HG03439 (cell line): ENCODE measurements at regions not wholly inside any gene's neighbourhood (a gene's known extent, or its start where the extent isn't known, plus 50 kb on each side); places are given as distances from the start of the nearest gene placed in this dataset.

Experiments
- ATAC-seq: cut with Tn5 transposase; IDR thresholded peaks from one replicate; pipeline ENCODE4 v1.9.1; 2021; ENCODE audit warnings: mild to moderate bottlenecking, moderate library complexity; ENCODE audit not compliant: unreplicated experiment

DNA sequence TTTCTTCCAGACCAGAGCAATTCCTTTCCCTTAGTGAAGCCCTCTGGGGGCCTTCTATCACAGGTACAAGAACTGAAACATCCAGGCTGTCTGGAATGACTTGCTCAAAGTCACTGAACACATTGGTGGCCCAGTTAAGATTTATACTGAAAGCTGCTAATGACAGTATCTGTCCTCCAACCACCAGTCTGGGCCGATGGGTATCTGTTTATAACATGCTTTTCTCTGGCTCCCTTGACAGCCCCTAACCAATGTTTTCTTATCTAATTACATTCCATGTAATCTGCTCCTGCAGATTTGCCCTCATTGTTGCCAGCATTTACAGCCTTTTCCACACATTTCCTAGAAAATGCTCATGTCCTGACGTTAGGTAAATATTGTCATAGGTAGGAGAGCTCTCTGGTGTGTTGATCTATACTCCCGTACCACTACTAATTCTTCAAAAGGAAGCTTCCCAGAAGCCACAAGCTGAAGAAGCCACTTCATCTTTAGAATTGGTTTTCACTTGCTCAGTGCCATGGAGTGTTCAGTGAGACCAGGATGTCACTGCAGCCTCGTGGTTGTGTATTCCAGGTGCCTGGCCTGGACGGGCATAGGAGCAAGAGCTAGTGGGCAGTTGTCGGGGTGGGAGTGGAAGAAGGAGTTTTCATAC lies 163.9 kb downstream of the TSEN15 start:
- no peak for ATAC-seq

DNA sequence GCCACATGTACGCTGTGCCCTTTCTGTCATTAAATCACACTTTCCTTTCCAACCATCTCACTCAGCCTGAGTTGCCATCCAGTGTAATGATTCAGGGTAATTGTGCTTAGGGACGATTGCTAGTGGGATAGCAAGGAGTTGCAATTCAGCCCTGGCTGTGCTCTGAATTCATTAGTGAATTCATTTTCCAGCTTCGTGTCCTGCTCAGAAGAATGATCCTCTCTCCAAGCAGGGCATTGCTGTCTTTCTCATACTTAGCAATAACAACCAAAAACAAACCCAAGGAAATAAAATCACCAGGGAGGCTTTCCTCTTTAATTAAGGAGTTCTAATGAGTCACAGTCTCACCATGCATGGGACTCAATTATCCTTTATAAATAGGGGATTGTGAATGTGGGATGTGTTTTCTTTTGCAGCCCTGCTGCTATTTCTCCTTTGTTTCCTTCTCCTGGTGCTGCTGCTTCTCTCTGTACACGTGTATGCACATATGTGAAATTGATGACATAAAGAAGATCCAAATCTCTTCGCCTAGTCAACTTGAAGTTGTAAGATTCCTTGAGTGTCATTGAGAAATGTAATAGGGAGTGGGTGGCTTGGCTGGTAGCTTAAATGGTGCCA lies 167.0 kb downstream of the TSEN15 start:
- no peak for ATAC-seq

DNA sequence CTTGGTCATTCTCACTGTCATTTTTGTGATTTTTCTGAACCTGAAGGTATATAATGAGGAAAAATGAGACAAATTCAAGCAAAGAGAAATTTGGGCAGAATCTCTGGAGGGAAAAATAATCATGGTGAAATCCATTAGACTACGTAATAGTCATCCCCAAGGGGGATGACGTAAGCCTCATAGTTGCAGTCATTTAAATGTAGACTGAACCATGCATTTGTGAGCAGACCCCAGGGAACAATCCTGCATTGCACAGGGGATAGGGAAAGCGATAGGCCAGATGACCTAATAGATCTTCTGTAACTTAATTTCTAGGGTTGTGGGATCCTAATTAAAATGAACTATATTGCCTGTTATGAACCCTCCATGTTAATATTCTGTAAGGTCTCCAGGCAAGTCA lies 167.4 kb upstream of the C1orf21 start:
- ATAC-seq: no peak

DNA sequence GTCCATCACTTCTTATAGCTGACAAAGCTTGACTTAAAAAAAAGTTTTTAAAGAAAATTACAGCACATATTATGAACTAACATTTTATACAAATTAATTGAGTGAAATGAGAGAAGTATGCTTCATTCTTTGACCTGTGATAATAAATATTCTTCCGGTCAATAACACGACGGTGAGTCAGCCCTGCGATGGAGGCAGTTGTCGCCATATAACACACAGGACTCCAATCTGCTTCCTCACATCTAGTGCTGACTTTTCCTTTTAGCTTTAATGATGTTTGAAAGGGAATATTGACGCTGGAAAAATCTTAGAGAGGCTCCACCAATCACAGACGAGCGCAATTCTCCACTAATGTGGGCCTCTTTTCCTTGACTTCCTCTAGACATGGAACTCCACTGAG lies 166.9 kb upstream of the C1orf21 start:
- no peak for ATAC-seq

DNA sequence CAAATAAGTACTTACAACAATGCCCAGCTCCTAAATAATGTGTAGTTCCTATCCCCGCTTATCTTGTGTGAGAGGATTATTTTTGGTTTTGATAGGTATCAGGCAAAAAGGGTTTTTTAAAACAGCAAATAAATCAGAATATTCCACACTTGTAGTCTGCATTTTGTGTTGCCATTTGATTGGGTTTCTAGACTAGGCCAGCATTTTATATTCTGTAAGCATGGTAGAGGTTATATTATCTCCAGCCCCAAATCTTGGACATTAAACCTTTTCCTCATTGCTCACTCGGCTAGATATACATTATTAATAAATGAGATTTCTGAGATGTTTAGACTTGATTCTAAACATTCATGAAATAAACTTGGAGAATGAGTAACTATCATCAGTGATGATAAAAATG lies 165.7 kb upstream of the C1orf21 start:
- ATAC-seq: no peak

DNA sequence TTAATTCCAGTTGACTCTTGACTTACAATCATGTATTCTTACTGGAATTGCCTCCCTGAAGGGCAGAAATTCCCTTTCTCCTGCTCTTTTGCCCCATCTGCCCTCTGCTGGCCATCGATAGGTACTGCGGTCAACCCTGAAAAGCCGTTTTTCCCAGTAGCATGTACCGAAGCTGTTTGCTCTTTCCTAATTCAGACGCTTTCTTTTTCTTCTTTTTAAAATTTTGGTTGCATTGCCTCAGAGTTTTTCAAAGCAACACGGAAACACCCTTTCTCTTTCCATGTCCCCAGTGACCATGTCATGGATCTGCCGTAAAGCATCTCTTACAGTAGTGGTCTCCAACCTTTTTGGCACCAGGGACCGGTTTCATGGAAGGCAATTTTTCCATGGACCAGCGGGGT lies 164.2 kb upstream of the C1orf21 start:
- no peak for ATAC-seq

DNA sequence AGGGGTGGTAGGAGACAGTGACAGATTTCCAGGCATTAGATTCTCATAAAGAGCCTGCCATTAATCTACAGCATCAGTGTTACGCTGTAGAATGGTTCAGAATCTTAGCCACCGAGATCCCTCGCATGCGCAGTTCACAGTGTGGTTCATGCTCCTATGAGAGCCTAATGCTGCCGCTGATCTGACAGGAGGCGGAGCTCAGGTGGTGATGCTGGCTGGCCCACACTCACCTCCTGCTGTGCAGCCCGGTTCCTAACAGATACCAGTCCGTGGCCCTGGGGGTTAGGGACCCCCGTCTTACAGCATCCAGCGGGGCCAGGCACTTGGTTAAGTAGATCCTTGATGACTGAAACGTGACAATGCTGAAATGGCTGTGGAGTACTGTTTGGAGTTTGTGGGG lies 163.6 kb upstream of the C1orf21 start:
- no peak for ATAC-seq

DNA sequence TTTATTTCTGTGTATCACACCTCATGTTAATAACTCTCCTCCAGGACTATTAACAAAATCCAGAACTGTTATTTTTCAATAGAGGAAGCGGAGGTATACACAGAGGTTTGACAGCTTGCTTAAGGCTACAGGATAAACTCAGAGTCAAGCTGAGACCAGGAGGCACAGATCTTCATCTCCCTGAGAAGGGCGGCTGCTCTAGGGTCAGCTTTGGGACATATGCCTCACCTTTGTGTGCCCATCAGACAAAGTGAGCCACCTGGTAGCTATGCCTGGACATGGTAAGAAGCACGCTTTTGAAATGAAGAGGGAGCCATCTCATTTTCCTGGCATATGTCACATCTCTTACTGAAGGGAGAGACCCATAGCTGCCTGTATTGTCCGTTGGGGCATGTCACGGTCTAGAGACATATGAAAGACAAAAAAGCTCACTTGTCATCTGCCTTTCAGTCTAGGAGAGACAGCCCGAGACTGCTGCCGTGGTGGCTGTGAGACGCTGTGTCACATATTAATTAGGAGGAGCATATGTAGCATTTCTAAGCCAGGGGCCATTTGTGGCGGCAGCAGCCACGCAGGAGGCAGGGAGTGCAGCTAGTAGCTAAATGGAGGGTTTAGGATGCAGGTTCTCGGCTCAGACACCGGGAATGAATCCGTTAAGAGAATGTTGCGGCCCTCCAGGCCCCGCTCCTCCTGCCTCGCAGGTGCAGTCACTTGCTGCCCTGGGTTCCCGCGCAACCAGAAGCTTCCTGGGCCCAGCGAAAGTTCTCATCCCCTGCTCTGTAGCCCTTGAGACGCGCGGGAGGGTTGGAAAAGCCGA lies 161.3 kb upstream of the C1orf21 start:
- no peak for ATAC-seq

DNA sequence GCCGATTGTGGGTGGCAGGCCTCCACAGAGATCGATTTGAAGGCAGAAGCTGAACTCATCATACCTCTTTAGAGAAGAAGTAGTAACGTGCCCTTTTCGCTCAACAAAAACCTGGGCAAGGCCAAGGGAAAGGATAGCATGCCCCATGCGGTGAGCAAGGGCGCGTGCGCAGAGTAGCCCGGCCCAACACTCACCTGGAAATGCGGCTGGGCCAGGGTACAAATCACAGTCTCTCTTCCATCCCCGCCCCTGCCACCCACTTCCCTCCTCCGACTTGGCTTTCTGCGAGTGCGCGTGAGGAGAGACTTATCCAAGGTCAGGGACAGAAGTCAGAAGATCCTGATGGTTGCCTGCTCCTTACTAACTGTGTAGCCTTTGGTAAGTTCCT lies 160.7 kb upstream of the C1orf21 start:
- no peak for ATAC-seq

DNA sequence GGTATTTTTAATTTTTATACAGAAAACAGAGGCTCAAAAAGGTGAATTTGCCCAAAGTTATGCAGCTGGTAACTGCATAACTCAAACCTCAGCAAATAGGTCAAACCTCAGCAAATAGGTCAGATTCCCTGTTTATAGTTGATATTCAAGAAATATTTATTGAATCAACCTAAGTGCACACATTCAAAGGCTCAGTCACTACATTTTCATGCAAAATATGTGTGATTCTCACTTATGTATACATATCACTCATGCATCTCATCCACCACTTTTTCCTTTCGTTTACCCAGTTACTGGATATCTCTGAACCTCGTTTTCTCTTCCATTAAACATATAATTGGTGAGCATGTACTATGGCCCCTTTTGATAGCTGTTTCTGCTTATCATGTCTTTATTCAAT lies 158.3 kb upstream of the C1orf21 start:
- no peak for ATAC-seq

DNA sequence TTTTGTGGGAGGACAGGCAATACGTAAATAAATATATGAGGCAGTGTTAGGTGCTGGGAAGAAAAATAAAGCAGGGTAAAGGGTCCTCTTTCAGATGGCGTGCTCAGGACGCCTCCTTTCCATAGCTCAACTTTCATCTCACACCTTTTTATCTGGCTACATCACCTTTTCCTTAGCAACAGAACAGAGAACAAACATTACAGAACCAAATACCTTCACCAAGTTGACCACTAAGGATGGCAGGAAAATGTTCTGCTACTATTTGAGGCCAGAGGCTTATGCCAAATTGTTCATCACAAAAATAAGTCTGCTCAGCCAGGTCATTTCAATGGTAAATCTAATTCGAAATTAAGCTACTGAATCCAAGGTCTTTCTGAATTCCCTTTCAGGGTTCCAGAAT lies 149.2 kb upstream of the C1orf21 start:
- ATAC-seq: no peak

DNA sequence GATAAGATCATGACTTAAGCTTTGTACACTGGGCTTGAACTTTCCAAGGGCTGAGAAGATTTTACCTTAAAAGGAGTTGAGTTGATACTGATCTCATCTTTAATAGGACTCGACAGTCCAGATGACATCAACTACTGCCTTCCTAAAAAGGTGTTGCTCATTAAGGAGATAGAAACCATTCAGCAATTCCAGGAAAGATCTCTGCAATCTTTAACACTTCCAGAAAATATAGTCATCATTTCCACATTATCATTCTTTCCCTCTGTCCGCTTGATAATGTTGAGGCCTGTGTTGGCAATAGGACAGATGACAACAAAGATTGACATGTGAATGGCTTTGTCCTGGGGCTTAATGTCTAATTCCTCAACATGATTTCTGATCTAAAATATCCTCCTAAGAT lies 145.4 kb upstream of the C1orf21 start:
- no peak for ATAC-seq

DNA sequence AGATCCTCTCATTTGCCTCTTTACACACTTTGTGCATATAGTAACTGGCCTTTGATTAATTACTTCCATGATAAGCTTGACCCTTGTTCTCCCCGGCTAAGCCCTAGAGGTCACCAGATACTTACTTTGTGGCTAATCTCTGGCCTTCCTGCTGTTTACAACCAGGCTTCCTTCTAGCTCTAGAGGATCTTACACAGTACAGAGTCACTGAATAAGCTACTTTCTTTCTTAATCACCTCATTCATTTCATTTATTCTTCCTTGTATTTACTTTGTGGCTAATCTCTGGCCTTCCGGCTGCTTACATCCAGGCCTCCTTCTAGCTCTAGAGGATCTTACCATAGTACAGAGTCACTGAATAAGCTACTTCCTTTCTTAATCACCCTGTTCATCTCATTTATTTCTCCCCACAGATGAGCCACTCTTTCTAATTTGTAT lies 144.3 kb upstream of the C1orf21 start:
- ATAC-seq: no peak

DNA sequence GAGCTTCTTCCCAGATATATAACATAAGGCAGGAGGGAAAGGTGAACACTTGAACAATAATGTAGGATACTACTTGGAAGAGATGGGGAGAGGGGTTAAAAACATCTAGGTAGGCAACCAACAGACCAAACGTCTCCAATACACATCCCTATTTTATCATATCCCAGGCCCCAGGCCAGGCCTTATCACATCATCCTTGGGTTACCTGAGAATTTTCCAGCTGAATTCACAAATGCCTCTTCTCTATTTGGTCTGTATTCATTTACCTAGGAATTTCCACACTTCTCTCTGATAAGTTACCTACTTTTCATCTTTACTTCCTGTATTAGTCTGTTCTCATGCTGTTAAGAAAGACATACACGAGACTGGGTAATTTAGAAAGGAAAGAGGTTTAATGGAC lies 141.9 kb upstream of the C1orf21 start:
- no peak for ATAC-seq

DNA sequence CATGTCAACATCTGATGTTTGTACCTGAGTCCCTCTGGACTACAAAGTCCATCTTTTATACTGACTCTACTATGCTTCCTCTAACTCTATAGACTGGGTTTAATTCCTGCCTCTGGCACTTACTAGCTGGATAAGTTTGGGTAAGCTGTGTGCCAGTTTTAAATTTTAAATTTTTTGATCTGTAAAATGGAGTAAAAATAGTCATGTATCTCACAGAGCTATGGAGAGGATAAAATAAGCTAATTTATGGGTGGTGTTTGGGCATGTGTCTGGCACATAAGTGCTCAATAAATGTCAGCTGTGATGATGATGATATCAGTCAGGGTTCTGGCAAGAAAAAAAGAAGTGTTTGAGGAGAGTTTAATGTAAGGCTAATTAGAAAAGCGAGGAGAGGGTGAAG lies 139.2 kb upstream of the C1orf21 start:
- no peak for ATAC-seq

DNA sequence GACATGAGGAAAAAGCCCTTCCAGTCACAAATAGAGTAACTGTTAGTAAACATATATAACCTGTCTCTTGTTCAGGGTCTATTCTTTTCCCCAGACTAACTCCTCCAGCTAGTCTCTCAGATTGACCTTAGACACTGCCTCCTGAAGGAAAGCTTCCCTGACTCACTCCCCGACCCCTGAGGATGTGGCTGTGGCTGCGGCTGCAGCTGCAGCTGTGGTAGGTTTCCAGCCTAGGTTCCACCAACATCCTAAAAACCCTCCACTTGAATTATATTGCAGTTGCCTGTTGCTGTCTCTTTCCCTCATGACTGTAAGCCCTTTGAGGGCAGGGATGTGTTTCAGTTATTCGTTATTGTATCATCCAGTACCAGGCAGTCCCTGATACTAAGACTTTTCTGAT lies 132.9 kb upstream of the C1orf21 start:
- ATAC-seq: no peak

DNA sequence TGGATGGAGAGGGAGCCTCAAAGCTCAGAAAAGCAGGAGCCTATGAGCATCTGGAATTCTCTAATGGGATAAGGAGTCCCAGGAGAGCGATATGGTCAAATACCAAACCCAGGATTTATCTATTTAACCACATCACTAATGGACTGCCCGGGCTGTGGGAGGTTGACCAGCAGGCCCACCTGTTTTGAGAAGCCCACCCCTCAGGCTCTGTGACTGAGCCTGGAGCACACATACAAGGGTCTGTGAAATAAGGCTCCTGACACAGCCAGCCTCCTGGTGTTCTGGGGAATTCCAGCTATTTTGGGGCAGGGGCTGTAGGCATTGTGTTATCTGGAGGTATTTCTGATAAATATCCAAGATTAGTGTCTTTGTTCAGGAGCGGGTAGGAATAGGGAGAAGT lies 132.0 kb upstream of the C1orf21 start:
- no peak for ATAC-seq

DNA sequence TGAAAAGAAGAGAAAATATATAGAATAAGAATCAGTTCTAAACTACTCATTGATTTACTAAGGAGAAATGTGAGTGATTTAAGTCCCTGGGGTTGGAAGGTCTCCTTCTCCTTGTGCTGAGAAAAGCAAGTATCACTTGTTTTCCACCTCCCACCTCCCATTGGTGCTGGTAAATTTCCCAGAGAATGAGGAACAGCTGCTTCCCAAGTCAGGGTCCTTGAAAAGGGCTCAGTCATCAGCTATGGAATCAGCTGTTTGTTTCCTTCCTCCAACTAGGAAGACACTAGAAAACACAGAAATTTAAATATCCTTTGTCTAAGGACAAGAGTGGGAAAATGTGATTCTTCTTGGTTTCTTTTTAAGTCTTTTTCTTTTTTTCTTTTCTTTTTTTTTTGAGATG lies 131.3 kb upstream of the C1orf21 start:
- ATAC-seq: no peak

DNA sequence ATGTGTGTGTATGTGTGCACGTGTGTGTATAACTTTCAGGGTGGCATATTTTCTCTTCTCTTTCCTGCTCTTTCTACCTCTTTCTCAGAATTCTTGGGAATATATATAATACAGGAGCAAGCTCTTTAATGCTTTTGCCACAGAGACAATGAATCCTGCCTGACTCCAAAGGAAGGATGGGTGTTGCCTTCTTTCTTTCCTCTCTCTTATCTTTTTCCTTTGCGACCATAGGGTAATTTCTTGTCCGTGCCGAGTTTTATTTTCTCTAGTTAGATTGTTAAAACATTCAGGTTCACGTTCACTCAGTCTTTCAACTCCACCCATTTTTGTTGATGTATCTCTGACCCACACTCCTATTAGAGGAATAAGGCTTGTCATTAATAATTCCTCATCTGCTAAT lies 129.0 kb upstream of the C1orf21 start:
- no peak for ATAC-seq

DNA sequence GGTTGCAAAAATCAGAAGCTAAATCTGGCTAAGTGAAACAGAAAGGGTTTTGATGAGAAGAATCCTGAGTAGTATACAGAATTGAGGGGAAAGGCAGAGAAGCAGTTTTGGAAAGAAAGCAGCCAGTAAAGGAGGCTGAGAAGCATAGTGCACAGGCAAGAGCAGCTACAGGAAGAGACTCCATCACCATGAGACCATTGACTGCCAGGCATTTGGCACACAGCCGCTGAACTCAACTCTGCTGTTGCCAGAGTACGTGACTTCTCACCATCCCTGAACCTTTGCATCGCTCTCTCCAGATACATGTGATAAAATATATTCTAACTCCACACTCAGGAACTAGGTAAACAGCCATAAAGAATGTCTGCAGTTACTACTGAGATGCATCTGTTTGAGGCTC lies 128.3 kb upstream of the C1orf21 start:
- no peak for ATAC-seq

DNA sequence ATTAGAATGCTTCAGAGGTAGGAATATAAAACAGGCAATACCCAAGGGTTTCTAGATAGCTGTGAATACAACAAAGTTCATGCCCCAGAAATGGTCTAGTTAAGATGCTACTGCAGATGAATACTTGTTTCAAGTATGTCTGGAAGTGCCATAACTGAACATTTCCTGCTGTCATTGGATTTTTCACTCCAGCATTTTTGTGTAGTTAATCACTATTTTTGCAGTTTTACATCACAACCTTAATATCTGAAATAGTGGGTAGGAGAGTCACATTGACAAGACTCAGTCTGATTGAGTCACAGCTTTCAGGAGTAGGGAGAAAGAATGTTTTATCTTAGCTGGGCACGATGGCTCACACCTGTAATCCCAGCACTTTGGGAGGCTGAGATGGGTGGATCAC lies 126.4 kb upstream of the C1orf21 start:
- no peak for ATAC-seq

DNA sequence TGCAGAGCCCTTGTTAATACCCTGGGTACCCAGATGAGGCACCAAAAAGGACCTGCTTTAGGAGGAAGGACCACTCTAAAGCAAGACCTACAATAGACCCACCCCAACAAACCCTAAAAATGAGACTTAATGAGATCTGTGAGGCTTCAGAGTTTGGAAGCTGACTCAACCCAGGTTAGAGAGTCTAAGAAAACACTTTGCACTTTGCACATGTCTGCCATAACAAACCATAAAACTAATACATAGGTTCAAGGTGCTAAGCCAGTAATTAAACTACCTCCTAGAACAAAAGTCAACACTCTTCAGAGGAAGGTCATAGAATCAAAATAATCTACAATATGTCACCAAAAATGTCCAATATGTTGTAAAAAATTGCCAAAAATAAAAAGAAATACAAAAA lies 124.7 kb upstream of the C1orf21 start:
- ATAC-seq: no peak
